ENCODE measurements at regions not wholly inside any gene's neighbourhood (a gene's known extent, or its start where the extent isn't known, plus 50 kb on each side); places are given as distances from the start of the nearest gene placed in this dataset.

- TF ChIP-seq CTCF (optimal IDR thresholded peaks at IDR 0.05 in 1 of 3, IDR thresholded peaks at IDR 0.05 in 1 of 3, conservative IDR thresholded peaks at IDR 0.05 in 1 of 3; ENCODE audit: extremely low read depth in 1 of 3, insufficient read depth in 2 of 3, low read length in 3 of 3) (no peak), EZH2 (IDR thresholded peaks at IDR 0.05; ENCODE audit: low read length) (no peak)
These were observed 85.4 kb upstream of the NR3C2 start for GRCh38 chr4:148527571-148527970.
